ENCODE measurements at regions not wholly inside any gene's neighbourhood (a gene's known extent, or its start where the extent isn't known, plus 50 kb on each side); places are given as distances from the start of the nearest gene placed in this dataset.
A peak's percentile ranks its signal among the peaks of the same experiment; 100 is the strongest.

DNA sequence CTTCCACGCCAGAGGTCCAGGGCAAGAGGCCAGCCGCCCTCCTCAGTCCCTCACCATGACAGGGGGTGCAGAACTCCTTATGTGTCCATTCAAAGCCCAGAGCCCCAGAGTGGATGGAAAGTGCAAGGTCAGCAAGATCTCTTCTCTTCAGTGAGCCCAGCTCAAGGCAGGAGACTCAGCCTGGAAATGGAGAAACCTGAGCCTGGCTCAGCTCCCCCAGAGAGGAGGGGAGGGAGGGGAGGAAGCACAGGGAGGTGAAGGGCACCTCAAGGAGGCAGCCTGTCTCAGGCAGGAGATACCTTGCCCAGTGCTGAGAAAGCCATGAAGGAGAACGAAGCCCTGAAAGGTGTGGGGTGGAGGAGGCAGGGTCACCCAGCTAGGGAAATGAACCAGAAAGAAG lies 121.8 kb upstream of the PJA1 start:
- Mint-ChIP-seq H3K9me3 (ENCODE audit: unreplicated experiment) (no peaks in the 10 kb centered on the region), H3K27ac (ENCODE audit: unreplicated experiment) (no peak overlapping the region), H3K36me3 (ENCODE audit: unreplicated experiment) (no peaks in the 10 kb centered on the region), H3K4me1 (ENCODE audit: low read depth, unreplicated experiment) (no peaks in the 10 kb centered on the region), H3K27me3 (ENCODE audit: unreplicated experiment) (peaks cover 5% of the 10 kb centered on the region), H3K4me3 (ENCODE audit: unreplicated experiment) (no peak overlapping the region)
- TF ChIP-seq, protein P1, sequence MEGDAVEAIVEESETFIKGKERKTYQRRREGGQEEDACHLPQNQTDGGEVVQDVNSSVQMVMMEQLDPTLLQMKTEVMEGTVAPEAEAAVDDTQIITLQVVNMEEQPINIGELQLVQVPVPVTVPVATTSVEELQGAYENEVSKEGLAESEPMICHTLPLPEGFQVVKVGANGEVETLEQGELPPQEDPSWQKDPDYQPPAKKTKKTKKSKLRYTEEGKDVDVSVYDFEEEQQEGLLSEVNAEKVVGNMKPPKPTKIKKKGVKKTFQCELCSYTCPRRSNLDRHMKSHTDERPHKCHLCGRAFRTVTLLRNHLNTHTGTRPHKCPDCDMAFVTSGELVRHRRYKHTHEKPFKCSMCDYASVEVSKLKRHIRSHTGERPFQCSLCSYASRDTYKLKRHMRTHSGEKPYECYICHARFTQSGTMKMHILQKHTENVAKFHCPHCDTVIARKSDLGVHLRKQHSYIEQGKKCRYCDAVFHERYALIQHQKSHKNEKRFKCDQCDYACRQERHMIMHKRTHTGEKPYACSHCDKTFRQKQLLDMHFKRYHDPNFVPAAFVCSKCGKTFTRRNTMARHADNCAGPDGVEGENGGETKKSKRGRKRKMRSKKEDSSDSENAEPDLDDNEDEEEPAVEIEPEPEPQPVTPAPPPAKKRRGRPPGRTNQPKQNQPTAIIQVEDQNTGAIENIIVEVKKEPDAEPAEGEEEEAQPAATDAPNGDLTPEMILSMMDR (IDR thresholded peaks at IDR 0.05; ENCODE audit: partially characterized antibody, unreplicated experiment), result no peak
- DNase-seq, result no peak

DNA sequence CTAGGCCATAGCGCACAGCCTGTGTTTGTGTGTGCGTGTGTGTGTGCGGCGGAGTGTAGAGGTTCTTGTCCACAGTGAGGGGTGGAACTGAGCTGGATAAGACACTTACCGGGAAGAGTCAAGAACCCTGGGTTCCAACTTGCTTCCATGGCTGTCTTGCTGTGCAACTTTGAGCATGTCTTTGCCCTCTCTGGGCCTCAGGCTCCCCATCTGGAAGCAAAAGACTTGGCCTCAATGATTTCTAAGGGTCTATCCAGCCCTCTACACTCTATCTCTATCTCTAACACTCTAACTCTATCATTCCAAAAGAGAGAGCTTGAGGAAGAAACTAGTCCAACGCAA lies 121.3 kb upstream of the PJA1 start:
- H3K4me3 Mint-ChIP-seq (ENCODE audit: unreplicated experiment), result no peak overlapping the region
- TF ChIP-seq, protein P1 (IDR thresholded peaks at IDR 0.05; ENCODE audit: partially characterized antibody, unreplicated experiment), result no peak
- H3K9me3 Mint-ChIP-seq (ENCODE audit: unreplicated experiment), result no peaks in the 10 kb centered on the region
- H3K36me3 Mint-ChIP-seq (ENCODE audit: unreplicated experiment), result no peaks in the 10 kb centered on the region
- H3K27ac Mint-ChIP-seq (ENCODE audit: unreplicated experiment), result no peak overlapping the region
- H3K27me3 Mint-ChIP-seq (ENCODE audit: unreplicated experiment), result peaks cover 5% of the 10 kb centered on the region
- H3K4me1 Mint-ChIP-seq (ENCODE audit: low read depth, unreplicated experiment), result peaks cover 3% of the 10 kb centered on the region
- no peak for DNase-seq

DNA sequence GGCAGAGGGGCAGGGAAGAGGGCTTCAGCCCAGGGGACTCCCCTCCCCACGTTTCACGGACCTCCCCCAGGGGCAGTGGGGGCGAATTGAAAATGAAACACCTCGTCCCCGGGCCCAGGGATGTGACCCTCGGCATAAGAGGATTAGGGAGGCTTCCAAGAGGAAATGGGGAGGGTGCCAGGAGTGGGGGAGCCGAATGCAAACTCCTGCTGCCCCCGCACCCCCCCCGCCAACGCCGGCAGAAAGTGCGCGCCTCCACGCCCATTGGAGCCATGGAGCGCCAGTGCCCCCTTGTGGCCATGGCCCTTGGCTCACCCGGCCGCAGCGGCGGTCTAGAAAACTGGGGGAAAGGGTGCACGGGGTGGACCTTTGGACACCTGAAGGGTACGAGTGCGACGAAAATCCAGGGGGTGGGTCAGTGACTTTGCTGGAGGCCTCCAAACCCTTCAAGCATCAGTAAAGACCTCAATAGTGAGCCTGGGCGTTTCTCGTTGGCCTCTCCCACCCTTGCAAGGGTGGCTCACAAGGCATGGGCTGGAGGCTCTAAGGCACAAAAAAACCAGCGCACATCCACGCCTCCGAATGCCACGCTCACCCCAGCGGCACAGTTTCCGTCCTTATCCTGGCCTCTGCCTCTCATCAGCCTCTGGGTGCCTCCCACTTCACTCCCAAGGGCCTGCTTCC lies 120.8 kb upstream of the PJA1 start:
- Mint-ChIP-seq H3K36me3 (ENCODE audit: unreplicated experiment) (no peaks in the 10 kb centered on the region), H3K27ac (ENCODE audit: unreplicated experiment) (no peak overlapping the region), H3K4me1 (ENCODE audit: low read depth, unreplicated experiment) (peaks cover 3% of the 10 kb centered on the region), H3K9me3 (ENCODE audit: unreplicated experiment) (no peaks in the 10 kb centered on the region), H3K27me3 (ENCODE audit: unreplicated experiment) (peaks cover 5% of the 10 kb centered on the region), H3K4me3 (ENCODE audit: unreplicated experiment) (no peak overlapping the region)
- peak; percentile 74 for DNase-seq
- TF ChIP-seq, protein P1 (IDR thresholded peaks at IDR 0.05; ENCODE audit: partially characterized antibody, unreplicated experiment), result peak; percentile 83

DNA sequence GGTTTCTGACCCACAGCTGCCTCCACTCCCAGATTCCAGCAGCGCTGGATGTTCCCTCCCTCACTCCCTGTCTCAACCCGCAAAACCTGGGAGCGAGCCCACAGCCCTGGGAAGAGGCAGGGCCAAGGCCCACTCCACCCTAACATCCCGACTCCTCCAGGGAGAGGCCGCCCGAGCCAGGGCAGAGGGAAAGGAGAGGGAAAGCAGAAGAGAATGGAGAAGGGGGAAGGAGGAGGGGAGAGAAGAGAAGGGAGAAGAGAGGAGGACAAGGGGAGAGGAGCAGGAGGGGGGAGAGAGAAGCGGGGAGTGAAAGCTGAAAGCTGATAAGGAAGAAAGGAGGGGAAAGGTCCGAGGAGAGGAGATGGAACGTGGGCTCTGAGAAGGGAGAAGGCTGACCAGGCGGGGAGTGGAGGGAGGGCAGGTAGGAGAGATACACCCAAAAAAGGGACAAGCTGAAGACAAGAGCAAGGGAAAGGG lies 120.2 kb upstream of the PJA1 start:
- DNase-seq, result no peak
- H3K9me3 Mint-ChIP-seq (ENCODE audit: unreplicated experiment), result no peaks in the 10 kb centered on the region
- peaks cover 3% of the 10 kb centered on the region for H3K4me1 Mint-ChIP-seq (ENCODE audit: low read depth, unreplicated experiment)
- H3K36me3 Mint-ChIP-seq (ENCODE audit: unreplicated experiment), result no peaks in the 10 kb centered on the region
- no peak overlapping the region for H3K27ac Mint-ChIP-seq (ENCODE audit: unreplicated experiment)
- TF ChIP-seq, protein P1 (IDR thresholded peaks at IDR 0.05; ENCODE audit: partially characterized antibody, unreplicated experiment), result no peak
- peaks cover 3% of the 10 kb centered on the region for H3K27me3 Mint-ChIP-seq (ENCODE audit: unreplicated experiment)
- H3K4me3 Mint-ChIP-seq (ENCODE audit: unreplicated experiment), result no peak overlapping the region

DNA sequence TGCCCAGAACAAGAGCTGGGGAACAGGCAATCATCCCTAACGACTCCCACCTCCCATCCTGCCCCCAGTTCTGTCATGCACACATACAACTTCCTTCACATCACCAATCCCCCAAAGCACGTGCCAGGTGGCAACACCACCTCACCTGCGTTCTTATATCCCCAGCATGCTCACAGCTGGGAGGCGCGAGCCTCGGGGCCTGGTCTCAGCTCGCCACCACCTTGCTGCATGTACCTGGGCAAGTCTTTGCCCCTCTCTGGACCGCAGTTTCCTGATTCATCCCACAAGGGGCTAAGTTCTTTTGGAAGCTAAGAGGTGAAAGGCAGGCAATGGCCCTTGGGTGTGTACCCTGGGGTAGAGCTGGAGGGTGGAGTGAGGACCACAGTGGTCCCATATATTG lies 119.2 kb upstream of the PJA1 start:
- Mint-ChIP-seq H3K4me3 (ENCODE audit: unreplicated experiment) (no peak overlapping the region), H3K9me3 (ENCODE audit: unreplicated experiment) (no peaks in the 10 kb centered on the region), H3K27me3 (ENCODE audit: unreplicated experiment) (peaks cover 3% of the 10 kb centered on the region), H3K27ac (ENCODE audit: unreplicated experiment) (no peak overlapping the region), H3K4me1 (ENCODE audit: low read depth, unreplicated experiment) (peaks cover 3% of the 10 kb centered on the region), H3K36me3 (ENCODE audit: unreplicated experiment) (no peaks in the 10 kb centered on the region)
- no peak for DNase-seq
- TF ChIP-seq, protein P1 (IDR thresholded peaks at IDR 0.05; ENCODE audit: partially characterized antibody, unreplicated experiment), result no peak
